ENCODE measurements at regions not wholly inside any gene's neighbourhood (a gene's known extent, or its start where the extent isn't known, plus 50 kb on each side); places are given as distances from the start of the nearest gene placed in this dataset.

DNA sequence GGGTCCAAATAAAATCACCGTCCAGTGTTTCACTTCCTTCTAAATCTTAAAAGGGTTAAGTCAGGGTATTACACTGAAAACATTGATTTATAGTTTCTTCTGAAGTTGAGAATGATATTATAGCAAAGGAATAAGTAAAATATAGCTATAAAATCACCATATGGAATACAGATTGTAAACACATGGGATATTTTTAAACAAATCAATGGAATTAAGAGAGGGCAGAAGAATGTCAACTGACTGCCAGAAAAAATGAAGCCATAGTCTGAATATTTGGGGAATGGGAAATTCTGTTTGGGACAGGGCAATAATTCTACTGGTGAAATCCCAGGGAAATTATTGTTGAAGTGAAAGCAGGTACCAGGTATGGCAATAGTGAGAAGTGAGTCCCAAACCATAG lies 664.6 kb downstream of the NCAM2 start:
- Histone ChIP-seq H4K8ac (ENCODE audit: extremely low read depth, insufficient read depth, low read length) (no peak overlapping the region), H3K18ac (ENCODE audit: extremely low read depth, low read length) (no peak overlapping the region), H3K23me2 (ENCODE audit: low read depth, low read length) (no peaks in the 10 kb centered on the region), H3K4ac (replicated peaks; ENCODE audit: insufficient read length, low read depth, low read length) (no peak overlapping the region), H3K79me2 (ENCODE audit: control insufficient read depth in 1 of 2, insufficient read depth in 2 of 2, low read length in 2 of 2) (no peaks in the 10 kb centered on the region), H3K27ac (ENCODE audit: low read depth, low read length) (no peak overlapping the region), H3K4me2 (ENCODE audit: insufficient read depth in 1 of 2, low read depth in 2 of 2, low read length in 2 of 2) (no peak overlapping the region), H3K4me3 (ENCODE audit: extremely low read depth in 1 of 4, insufficient read depth in 2 of 4, low read depth in 3 of 4, low read length in 4 of 4) (no peak overlapping the region), H2BK120ac (replicated peaks; ENCODE audit: low read depth, low read length) (no peak overlapping the region), H3K79me1 (ENCODE audit: low read depth, low read length) (no peaks in the 10 kb centered on the region), H3K9me3 (ENCODE audit: insufficient read depth in 2 of 2, low read depth in 1 of 2, low read length in 1 of 2) (no peaks in the 10 kb centered on the region), H4K20me1 (replicated peaks in 1 of 2; ENCODE audit: control insufficient read depth in 1 of 2, insufficient read depth in 2 of 2, low read length in 2 of 2) (no peaks in the 10 kb centered on the region), H2BK15ac (ENCODE audit: low read length) (no peak overlapping the region), H4K5ac (ENCODE audit: insufficient read length, low read depth, low read length) (no peak overlapping the region), H3K27me3 (replicated peaks in 1 of 4; ENCODE audit: control insufficient read depth in 3 of 4, extremely low read depth in 1 of 4, insufficient read depth in 3 of 4, low read length in 3 of 4) (no peaks in the 10 kb centered on the region), H3K14ac (ENCODE audit: insufficient read length) (no peak overlapping the region), H3K23ac (ENCODE audit: insufficient read length) (no peak overlapping the region), H2AK5ac (ENCODE audit: low read depth, low read length) (no peak overlapping the region), H3K4me1 (replicated peaks in 1 of 4; ENCODE audit: control insufficient read depth in 3 of 4, insufficient read depth in 4 of 4, low read length in 3 of 4) (no peaks in the 10 kb centered on the region), H2BK5ac (ENCODE audit: low read depth, low read length) (no peak overlapping the region), H3K9ac (replicated peaks in 1 of 4; ENCODE audit: extremely low read depth in 1 of 4, low read depth in 3 of 4, low read length in 3 of 4) (no peak overlapping the region), H3K56ac (replicated peaks; ENCODE audit: insufficient read length, low read depth, low read length) (no peak overlapping the region), H2AFZ (ENCODE audit: low read length) (no peak overlapping the region), H3K36me3 (ENCODE audit: control insufficient read depth in 2 of 4, insufficient read depth in 4 of 4, low read length in 3 of 4) (no peaks in the 10 kb centered on the region), H2BK20ac (ENCODE audit: low read length) (no peak overlapping the region), H4K91ac (replicated peaks; ENCODE audit: insufficient read length, low read length) (no peak overlapping the region), H2BK12ac (ENCODE audit: low read depth, low read length) (no peak overlapping the region)
- DNase-seq (ENCODE audit: low read depth in 1 of 2, low spot score in 2 of 2) (no peak), FAIRE-seq (no peak)
- no peak for TF ChIP-seq CHD2 (IDR thresholded peaks at IDR 0.05; ENCODE audit: low read length)
- TF ChIP-seq MAFK (IDR thresholded peaks at IDR 0.05; ENCODE audit: low read depth, low read length): no peak
- TF ChIP-seq SRF (IDR thresholded peaks at IDR 0.05; ENCODE audit: low read depth, low read length): no peak
- no peak for TF ChIP-seq TCF12 (IDR thresholded peaks at IDR 0.05; ENCODE audit: low read depth, low read length)
- ChIA-PET POLR2A (ENCODE audit: partially characterized antibody) (no interaction called here), CTCF (ENCODE audit: partially characterized antibody) (no interaction called here)
- 95% methylated on average over 1 of the region's 1 CpG; no CpG with 5 or more reads in 1 of the 2 experiments for WGBS, 2 experiments (ENCODE audit: extremely low coverage in 1 of 2, insufficient coverage in 1 of 2, insufficient read length in 1 of 2, insufficient replicate concordance in 2 of 2, low coverage in 1 of 2, low lambda C conversion rate in 2 of 2, missing lambda C conversion rate in 1 of 2)

All from H1 (cell line).